ENCODE measurements at regions not wholly inside any gene's neighbourhood (a gene's known extent, or its start where the extent isn't known, plus 50 kb on each side); places are given as distances from the start of the nearest gene placed in this dataset.
"Not testable (repeated sequence)": the region's sequence is repeated elsewhere in the genome, so short reads cannot be mapped to it uniquely, and the experiment has no call there.

DNA sequence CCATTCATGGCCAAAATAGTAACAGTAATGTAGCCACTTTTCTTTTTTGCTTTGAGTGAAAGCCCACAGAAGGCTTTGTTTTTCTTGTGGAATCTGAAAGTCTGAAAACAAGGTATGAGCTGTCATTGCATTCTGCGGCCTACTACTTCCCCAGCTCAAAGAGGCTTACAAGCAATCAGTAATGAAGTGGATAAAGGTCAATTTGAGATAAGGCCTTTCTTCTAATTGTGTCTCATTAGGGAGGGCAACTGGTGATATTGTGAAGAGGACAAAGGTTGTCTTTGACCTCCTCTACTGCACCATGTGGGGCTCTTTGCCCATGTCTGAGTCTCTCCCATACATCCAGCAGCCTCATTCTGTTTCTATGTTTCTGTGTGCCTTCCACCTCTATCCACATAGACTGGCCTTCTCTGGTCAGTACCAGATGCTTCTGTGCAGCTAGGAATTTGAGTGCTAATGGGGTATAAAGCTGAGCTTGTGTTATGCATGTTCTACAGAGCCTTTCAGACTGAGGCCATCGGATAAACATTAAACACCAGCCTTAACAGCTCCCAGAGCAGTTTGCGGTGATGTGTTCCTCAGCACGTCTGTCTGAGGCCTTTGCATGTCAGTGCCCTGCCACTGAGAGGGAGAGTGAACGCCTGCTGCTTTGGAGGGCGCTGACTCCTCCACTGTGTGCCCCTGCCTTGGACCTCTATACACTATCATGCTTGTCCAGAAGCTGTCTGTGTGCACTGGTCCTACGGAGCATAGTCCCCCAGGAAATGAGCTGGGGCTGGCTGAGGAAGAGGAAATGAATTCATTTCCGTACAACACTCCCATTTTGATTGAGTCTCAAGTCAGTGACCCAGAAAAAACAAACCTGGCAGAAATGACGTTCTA lies 80.2 kb downstream of the SH2D1A start:
- no peak for DNase-seq (ENCODE audit: low spot score)

DNA sequence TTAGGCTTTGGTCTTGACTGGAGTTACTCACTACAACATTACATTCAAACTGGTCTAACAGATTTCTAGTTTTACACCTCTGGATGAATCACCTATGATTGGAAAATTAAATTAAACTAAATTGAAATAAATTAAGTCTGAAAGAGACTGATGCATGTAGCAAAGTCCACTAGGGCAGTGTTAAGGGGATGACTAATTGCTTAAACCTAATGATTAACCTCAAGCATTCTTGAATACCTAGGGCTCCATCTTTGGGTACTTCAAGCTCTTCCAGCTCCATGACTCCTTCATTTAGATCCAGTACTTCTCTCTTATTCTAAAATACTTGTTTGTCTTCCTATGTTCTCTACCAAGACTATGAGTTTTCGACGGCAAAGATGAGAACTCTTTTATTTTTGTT lies 86.8 kb downstream of the SH2D1A start:
- DNase-seq (ENCODE audit: low spot score), result no peak

DNA sequence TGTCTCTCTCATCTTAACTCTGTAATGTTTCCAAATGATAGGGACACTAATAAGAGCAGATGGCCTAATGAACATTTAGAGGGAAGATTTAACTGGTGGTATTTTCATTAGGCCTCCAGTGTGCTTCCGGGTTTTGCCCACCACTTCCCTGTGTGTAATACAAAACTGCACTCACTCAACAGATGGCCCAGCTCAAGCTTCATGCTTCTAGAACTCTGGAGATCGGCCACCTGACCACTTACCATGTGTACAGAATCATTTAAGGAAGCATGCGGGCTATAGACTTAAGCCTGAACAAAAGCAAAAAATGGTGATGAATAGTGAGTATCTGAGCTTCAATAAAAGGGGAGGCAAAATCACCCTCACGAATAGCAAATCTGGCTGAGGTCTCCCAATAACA lies 89.3 kb downstream of the SH2D1A start:
- DNase-seq (ENCODE audit: low spot score), result no peak

DNA sequence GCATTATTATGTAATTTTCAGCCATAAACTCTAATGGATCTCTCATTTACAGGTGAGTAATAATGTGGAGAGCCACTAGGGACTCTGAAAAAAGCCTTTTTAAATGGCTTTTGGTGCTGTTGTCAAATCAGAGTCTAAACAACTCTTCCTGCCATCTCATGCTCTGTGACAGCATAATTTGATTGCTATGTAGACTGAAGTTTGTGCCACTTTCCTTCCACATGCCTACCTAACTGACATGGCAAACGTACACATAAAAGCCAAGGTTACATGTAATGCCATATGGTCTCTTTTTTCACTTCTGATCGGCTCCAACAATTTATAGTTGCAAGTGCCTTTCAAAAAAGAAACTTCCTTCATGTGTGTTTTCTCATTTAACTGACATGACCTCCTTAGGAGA lies 94.3 kb downstream of the SH2D1A start:
- DNase-seq (ENCODE audit: low spot score), result no peak

DNA sequence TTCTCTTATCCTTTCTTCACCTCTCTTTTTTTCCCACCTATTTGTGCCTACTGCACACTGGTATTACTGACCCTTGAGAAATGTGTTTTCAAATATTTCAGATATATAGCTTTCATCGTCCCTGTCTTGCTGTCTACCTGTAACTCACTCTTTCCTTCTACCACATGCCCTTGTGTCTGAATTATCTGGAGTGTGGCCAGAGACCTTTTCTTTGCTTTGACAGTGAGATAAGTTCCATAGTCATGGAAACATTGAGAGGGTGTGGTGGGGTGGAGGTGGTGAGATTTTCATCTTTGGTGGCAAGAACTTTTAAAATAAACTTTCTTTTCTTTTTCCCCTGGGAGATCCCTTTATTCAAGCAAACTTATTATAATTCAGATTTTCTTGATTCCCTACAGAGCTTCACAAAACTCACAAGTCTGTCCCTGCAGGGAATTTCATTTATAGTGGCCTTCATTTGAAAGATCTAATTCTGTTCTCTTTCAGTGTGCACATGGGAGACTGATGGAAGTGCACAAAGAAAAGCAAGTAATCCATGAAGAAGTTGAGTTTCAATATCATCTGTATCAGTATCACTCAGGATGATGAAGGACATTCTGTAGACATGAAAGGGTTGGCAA lies 95.7 kb downstream of the SH2D1A start:
- no peak for DNase-seq (ENCODE audit: low spot score)

DNA sequence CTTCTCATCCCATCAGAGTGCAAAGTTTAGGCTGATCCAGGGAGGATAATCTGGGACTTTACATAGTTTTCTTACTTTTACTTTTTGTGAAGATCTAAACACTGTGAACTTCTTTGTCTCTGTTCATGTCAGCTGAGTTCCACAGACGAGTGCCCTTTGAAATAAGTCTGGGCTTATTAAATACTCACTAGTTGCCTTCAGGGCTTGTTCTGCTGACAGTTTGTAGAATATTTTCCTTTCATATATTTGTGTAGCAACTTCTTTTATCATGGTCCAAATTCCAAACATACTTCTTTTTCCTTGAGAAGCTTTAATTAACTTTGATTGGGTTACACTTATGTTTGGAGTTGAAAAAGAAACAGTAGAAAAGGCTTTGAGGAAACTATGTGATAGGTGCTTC lies 109.6 kb downstream of the SH2D1A start:
- DNase-seq (ENCODE audit: low spot score), result no peak

DNA sequence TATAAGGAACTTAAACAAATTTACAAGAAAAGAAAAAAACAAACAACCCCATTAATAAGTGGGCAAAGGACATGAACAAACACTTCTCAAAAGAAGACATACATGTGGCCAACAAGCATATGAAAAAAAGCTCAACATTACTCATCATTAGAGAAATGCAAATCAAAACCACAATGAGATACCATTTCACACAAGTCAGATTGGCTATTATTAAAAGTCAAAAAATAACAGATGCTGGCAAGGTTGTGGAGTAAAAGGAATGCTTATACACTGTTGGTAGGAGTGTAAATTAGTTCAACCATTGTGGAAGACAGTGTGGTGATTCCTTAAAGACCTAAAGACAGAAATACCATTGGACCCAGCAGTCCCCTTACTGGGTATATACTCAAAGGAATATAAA lies 113.5 kb downstream of the SH2D1A start:
- DNase-seq (ENCODE audit: low spot score), result not testable (repeated sequence)

DNA sequence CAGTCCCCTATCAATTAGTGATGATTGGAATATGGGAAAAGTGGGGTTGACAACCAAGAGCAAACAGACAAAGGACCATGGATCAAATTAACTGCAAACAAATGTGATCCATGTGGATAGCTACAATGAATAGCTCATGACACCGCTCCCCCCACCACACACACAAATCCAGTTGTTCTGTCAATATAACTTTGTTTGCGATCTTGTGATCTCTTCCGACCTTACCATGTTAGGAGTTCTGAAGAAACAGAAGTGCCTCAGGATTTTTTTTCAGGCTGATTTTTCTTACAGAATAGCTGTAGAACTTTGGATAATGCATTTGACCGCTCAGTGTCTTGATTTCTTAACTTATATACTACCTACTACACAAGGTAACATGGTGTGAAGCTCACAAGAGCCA lies 116.6 kb downstream of the SH2D1A start:
- DNase-seq (ENCODE audit: low spot score), result no peak

DNA sequence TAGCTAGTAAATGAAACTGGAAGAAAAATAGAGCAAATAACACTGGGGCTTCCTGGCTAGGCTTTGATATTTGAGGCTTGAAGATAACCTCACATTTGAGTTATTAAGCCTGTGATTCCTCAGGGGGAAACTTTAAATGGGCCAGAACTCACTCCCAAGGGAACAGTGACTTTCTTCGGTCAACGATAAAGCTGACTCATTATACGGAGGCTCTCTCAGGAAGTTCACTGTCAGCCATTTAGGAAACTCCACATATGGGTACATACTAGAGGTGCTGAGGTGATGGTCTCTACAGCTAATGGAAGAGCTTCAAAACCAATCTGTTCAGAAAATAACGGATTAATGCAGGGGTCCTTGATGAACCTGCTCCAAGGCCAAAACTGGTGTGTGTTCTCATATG lies 120.8 kb downstream of the SH2D1A start:
- DNase-seq (ENCODE audit: low spot score), result peak; percentile 0

DNA sequence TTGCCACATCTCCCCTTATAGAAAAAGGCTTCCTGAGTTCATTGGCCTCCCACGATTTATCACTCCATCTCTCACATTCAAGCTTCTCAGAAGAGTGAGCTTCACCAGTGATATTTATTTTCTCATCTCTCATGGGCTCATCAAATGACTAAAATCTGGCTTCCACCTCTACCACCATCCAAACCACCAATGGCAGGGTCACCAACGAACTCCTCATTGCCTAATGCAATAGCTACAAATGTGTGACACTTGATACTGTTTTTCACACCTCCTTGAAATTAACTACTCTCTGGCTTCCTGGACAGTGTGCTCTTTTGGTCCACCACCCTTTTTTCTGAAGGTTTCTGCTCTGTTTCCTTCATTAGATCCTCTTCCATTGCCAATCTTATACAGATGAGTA lies 129.0 kb downstream of the SH2D1A start:
- no peak for DNase-seq (ENCODE audit: low spot score)

DNA sequence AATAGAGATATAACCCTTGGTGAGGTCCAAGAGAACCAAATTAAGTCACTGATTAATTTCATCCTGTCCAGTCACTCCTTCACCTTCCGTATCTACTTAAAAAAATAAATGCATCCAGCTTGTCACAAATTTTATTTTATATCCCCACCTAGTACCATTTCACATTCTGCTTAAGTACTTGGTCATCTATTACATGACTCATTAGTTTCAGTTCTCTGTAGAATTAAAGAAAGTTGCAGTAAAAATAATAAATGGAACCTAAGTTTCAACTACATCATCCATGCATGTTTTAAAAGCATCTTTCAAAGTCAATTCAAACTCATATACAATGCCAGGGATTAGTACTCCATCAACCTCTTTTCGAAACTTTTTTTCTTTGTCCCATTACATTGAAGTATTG lies 130.2 kb downstream of the SH2D1A start:
- DNase-seq (ENCODE audit: low spot score), result no peak

DNA sequence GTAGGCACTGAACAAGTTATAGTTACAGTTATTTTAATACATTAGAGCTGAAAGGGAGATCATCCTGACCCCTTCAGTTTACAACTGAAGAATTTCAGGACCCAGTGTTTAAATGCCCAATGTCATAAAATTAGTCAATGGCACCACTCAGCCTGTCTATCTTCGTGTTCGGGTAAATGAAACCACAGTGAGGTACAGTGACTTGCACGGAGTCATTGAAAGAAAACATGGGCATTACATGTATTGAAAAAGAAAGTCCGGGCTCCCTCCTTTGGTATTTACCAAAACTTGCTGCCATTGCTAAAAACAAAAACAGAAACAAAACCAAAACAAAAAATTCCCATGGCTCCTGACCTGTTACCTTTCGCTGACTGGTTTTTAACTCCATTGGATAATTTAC lies 131.7 kb downstream of the SH2D1A start:
- no peak for DNase-seq (ENCODE audit: low spot score)

DNA sequence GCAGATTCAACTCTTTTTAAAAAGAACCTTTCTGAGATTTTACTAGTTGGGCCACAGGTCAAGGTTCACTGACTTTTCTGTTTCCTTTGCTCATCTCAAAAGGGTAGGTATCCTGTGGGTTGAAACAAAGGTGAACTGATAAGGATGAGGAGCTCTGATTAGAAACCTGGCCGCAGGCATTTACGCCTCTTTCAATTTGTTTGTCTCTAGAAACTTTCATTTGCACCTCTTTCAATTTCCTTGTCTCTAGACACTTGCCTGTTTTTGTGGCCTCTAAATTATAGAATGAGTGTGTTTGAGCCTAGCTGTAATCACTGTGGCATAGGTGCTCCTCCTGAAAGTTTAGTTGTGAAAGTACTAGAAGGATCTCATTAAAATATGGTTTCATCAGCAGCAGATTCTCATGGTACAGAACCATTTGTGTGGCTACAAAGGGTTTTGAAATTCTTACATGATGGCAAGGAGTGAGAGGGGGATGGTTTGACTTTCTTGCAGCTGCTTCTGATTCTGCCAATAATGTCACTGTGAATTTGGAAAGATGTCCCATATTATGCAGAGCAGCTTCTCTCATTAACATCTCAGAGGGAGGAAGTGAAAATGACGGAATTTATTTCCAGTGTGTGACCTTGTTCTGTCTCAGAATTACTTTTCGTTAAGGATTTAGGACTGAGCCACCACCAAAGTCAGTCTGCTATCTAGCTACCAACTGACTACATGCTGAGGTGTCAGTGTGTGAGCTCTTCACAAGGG lies 142.2 kb downstream of the SH2D1A start:
- DNase-seq (ENCODE audit: low spot score), result no peak

DNA sequence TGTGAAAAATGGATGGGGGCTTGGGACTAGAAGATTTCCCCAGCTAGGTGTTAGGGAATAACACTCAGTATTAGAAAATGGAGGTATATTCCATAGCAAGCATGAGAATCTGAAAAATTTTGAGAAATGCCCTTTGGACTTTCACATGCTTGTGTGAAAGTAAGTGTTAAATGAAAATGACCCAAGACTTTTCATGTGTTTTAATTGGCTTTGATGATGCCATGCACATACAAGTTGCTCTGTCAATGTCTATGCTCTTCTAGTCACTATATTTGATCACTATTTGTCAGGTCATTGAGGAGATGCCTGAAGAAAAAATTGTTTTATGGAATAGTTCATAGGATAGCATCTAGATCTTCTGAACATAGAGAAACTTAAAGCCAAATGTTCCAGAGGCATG lies 147.6 kb downstream of the SH2D1A start:
- no peak for DNase-seq (ENCODE audit: low spot score)

DNA sequence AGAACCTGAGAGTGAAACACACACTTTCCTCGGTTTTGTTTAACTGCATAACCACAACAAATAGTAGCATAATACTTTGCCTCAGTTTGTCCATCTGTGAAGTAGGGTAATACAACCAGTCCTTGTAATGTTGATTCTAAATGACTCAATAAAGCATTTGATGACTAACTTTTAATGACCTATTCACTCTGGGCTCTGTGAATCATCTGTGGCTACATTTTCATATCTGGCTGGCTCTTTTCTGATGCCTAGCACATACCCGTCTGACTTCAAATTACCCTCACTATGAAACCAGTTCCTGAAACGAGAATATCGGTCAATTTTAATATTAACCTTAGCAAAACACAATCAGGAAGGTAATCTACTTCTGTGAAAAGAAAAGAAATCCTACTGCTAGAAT lies 151.0 kb downstream of the SH2D1A start:
- no peak for DNase-seq (ENCODE audit: low spot score)

DNA sequence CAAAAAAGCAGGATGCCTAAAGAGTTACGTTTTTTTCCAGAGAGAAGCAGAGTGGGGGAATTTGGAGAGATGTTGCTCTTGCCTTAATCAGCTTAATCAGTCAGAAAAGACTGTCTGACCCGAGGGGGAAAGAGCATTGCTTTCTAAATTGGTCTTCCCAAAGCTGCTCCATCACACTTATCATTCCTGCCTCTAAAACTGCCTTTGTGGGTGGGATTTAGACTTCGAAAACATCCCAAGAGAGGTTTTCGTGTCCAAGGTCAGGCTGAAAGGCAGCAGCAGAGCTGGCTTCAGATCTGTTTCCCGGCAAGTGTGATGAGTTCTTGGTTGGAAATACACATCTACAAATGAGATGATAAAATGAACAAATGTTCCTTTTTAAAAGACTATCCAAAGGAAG lies 155.2 kb downstream of the SH2D1A start:
- no peak for DNase-seq (ENCODE audit: low spot score)

DNA sequence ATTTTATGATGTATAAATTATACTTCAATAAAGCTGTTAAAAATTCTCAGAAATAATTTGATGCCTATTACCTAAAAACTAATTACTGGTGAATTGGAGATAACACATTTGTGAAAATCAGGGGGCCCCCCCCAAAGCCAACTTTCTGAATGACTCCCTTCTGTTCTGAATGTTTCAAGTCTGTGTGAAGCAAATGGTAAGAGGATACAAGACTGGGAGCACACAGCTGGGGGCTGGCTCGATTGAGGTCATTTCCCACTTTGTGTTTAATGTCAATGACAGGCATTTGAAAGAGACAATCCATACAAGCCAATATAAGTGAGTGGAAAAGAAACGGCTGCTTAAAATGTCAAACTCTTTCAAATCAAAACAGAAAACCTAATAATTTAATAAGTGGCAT lies 155.8 kb downstream of the SH2D1A start:
- no peak for DNase-seq (ENCODE audit: low spot score)

DNA sequence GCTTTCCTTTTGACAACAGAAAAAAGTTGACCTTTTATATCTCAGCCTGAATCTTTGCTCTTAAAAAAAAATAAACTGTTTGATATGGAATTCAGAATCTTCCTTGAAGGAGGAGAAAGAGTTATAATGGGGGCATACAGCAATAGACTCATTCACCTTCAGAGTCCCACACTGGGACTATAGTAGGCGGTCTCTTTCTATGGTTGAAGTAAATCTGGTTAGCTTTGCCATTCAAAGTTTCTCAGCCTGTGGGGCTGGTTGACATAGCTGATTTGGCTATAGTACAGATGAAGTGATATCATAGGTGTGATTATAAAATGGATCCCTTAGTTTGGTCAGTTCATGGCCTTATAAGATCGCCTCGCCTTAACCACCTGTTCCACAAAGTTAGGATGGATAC lies 156.2 kb downstream of the SH2D1A start:
- DNase-seq (ENCODE audit: low spot score), result no peak

DNA sequence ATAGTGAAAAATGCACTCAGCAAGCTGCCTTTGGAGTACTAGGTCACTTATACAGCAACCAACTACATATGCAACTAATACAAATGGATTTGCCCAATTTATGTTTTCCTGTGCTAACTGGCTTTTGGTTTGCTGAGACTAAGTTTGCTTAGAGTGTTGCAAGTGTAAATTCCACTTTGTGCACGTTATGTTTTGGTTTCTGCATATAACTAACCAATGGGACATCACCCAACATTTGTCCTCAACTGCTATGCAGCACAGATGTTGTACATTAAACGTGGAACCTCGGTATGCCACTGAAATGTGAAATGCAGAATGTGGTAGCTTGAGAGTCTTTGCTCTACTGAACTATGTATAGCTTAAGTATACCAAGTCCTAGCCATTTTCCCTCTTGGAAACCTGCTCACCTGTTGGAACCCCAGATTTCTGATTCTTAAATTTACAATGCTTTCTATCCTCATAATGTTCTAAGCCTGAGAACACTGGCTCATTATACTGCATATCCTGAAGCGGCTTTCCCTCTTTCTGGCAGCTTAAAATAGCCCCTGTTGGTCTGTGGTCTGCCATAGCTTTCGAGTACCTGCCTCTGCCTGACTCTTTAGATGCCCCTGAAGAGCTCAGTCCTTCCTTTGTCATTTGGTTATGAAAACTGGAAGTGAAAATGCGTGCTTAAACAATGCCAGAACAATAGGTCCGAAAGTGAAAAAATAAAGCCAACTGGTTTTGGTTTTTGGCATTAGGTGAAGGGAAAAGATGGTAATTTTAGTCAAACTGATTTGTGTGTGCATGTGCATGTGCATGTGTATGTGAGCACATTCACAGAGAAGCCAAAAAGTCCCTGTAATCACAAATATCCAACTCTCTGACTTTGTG lies 158.0 kb downstream of the SH2D1A start:
- DNase-seq (ENCODE audit: low spot score), result no peak

DNA sequence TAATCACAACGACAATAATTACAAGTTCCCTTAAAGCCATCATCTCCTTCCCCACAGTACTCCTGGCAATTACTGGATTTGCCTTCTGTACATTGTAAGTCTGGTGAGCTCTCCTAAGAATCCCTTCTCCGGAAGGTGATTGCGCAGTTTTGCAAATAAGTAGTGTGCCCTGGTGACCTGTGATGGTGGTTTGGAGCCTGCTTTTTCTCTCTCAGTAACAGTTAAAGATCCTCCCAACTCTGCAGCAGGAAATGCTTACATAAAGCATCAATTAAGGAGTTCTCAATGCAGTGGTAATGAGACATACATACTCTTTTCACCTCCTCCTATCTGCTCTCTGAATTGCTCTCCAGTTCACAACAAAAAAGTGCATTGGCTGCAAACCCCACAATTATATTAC lies 159.7 kb downstream of the SH2D1A start:
- DNase-seq (ENCODE audit: low spot score), result no peak

DNA sequence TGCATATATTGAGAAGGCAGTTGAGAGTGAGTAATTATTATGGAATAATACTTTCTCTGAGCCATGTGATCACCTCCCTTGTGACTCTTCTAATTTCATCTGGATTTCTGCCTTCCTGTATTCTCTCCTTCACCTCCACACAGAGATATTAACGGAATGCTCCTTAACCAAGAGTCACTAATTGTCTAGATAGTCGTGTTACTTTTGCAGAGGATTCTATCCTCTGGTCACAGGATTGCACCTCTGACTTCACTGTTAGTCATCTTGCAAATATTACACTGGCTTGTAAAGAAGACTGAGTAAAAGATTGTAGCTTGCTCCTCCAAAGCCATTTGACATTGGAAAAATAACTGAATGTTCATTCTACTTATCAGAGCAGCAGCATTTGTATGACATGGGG lies 160.9 kb downstream of the SH2D1A start:
- DNase-seq (ENCODE audit: low spot score), result peak; percentile 2

DNA sequence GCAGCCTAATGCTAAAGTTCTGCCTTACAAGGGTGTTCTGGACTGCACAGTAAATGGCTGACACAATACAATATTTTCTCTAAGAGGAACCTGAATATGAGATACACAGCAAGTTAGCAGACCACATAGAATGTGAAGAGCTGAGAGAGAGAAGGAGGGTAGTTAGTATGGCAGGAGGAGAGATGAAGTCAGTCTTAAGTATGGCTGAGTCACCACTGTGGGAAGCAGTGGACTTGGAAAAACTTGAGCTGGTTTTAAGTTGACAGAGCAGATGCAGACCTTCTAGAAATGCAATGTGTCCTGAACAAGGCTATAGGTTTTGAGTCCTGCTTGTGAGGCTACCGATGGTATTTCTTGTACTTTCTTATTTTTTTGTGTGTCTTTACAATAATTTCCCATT lies 172.5 kb downstream of the SH2D1A start:
- peak; percentile 10 for DNase-seq (ENCODE audit: low spot score)

Measured in A172 (cell line).